ENCODE measurements at regions not wholly inside any gene's neighbourhood (a gene's known extent, or its start where the extent isn't known, plus 50 kb on each side); places are given as distances from the start of the nearest gene placed in this dataset.

DNA sequence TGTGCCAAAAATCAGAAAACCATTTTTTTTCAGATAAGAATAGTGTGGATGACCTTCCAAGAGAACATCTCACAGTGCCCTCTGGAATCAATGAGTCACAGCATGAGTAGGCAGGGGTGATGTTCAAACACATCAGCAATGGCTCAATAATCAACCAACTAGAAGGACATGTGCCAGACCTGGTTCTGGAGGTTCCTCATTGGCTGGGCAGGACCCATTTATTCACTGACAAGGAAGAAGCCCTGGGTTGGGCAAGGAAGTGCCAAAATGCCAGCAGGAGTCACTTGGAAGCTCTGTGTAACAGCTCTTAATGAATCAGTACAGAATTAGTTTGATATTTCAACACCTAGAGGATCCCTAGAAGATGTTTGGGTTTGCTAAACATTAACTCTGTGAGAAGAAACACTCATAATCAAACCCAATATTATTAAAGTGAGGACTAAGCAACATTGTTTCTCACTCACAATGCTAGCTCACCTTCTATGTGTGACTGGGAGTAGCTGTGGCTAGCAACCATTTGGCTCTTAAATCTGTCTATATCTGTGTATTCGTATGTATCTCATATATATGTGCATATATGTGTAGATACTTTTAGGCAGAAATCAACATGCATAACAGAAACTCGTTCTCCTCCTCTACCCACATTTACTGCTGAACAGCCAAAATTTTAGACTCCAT lies 72.3 kb upstream of the APBB1IP start:
- TF ChIP-seq, protein P1, sequence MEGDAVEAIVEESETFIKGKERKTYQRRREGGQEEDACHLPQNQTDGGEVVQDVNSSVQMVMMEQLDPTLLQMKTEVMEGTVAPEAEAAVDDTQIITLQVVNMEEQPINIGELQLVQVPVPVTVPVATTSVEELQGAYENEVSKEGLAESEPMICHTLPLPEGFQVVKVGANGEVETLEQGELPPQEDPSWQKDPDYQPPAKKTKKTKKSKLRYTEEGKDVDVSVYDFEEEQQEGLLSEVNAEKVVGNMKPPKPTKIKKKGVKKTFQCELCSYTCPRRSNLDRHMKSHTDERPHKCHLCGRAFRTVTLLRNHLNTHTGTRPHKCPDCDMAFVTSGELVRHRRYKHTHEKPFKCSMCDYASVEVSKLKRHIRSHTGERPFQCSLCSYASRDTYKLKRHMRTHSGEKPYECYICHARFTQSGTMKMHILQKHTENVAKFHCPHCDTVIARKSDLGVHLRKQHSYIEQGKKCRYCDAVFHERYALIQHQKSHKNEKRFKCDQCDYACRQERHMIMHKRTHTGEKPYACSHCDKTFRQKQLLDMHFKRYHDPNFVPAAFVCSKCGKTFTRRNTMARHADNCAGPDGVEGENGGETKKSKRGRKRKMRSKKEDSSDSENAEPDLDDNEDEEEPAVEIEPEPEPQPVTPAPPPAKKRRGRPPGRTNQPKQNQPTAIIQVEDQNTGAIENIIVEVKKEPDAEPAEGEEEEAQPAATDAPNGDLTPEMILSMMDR (IDR thresholded peaks at IDR 0.05): no peak
- TF ChIP-seq POLR2A (IDR thresholded peaks at IDR 0.05): no peak
- no peak for TF ChIP-seq EP300 (IDR thresholded peaks at IDR 0.05)
- TF ChIP-seq POLR2AphosphoS5 (IDR thresholded peaks at IDR 0.05): no peak

Data from gastroesophageal sphincter (tissue), 3 donors.